ENCODE measurements at regions not wholly inside any gene's neighbourhood (a gene's known extent, or its start where the extent isn't known, plus 50 kb on each side); places are given as distances from the start of the nearest gene placed in this dataset.

DNA sequence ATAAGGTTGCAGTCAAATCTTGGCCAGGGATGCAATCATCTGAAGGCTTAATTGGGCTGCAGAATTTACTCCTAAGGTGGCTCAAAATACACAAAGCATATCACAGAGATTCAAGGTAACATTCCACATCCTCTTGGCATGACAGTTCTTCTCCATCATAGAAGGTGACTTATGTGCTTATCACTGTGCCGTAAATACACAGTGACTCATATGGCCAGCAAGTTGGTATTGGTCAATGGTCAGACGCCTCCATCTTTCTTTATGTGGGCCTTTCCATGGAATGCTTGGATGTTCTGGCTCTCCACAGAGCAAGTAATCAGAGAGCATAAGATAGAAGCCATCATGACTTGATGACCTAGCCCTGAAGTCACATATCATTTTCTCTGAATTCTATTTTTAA lies 168.8 kb upstream of the ST8SIA2 start:
- TF ChIP-seq, protein P1, sequence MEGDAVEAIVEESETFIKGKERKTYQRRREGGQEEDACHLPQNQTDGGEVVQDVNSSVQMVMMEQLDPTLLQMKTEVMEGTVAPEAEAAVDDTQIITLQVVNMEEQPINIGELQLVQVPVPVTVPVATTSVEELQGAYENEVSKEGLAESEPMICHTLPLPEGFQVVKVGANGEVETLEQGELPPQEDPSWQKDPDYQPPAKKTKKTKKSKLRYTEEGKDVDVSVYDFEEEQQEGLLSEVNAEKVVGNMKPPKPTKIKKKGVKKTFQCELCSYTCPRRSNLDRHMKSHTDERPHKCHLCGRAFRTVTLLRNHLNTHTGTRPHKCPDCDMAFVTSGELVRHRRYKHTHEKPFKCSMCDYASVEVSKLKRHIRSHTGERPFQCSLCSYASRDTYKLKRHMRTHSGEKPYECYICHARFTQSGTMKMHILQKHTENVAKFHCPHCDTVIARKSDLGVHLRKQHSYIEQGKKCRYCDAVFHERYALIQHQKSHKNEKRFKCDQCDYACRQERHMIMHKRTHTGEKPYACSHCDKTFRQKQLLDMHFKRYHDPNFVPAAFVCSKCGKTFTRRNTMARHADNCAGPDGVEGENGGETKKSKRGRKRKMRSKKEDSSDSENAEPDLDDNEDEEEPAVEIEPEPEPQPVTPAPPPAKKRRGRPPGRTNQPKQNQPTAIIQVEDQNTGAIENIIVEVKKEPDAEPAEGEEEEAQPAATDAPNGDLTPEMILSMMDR (IDR thresholded peaks at IDR 0.05) = no peak
- intact Hi-C loops (cut with DNase I) = loop anchor here in 1 of 2 donors (10.0 kb wide), 1 partner anchor 120 kb away; no protein-coding TSS in a partner anchor
- ATAC-seq = no peak

DNA sequence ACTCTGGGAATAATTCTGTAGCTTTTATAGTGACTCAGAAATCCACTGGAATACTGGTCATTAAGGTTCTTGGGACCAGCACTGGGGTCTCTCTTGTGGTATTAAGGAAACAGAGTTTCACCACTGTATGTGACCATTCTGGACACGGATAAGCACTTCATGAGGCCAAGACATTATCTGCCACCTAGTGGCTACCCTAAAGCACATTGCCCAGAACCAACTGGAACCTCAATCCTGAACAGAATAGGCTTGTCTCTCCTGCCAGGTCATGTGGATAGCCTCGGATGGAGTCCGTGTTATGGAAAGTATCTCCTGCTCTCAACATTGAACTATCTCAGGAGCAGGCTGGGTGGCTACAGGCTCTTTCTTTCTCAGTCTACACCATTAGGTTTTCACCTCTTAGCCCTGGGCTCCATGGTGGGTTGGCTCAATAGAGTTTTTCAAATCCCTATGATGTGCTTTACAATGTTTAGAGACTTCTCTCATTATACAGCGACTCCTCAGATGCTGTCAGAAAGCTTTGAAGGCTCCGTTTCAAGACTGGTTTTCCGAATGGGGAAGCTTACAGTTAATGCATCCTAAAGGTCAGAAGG lies 167.6 kb upstream of the ST8SIA2 start:
- DNase-seq = peak in 1 of 4 donors; percentile 28
- ATAC-seq = peak; percentile 74

More for the DNA sequence above, 168.8 kb upstream of the ST8SIA2 start:
- no peaks in the 10 kb centered on the region for H3K27me3 ChIP-seq
- no peak overlapping the region for H3K4me3 ChIP-seq
- H3K27ac ChIP-seq = no peak overlapping the region
- peaks cover 0 to 13% of the 10 kb centered on the region in 2 donors for H3K9me3 ChIP-seq
- H3K4me1 ChIP-seq = no peaks in the 10 kb centered on the region
- DNase-seq = no peak
- no peaks in the 10 kb centered on the region for H3K36me3 ChIP-seq

DNA sequence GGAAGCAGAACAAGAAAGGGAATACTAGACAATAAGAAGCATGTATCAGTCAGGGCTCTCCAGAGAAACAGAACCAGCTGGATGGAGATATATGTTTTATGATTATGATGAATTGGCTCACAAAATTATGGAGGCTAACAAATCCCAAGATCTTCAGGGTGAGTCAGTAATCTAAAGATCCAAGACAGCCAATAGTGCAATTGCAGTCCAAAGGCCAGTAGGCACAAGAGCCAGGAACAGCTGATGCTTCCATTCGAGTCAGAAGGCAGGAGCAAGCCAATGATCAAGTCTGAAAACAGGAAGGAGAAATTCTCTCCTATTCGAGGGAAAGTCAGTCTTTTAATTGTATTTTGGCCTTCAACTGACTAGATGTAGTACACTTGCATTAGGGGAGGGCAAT lies 164.9 kb upstream of the ST8SIA2 start:
- no peaks in the 10 kb centered on the region for H3K27me3 ChIP-seq
- TF ChIP-seq, protein P1 (IDR thresholded peaks at IDR 0.05) = no peak
- H3K4me3 ChIP-seq = no peak overlapping the region
- no peaks in the 10 kb centered on the region for H3K4me1 ChIP-seq
- H3K36me3 ChIP-seq = no peaks in the 10 kb centered on the region
- ATAC-seq (no peak), DNase-seq (no peak)
- H3K27ac ChIP-seq = no peak overlapping the region
- H3K9me3 ChIP-seq = peaks cover 0 to 8% of the 10 kb centered on the region in 2 donors
- intact Hi-C loops (cut with DNase I) = loop anchor here in 1 of 2 donors (10.0 kb wide), 1 partner anchor 124 kb away; no protein-coding TSS in a partner anchor

More for the DNA sequence above, 167.6 kb upstream of the ST8SIA2 start:
- intact Hi-C loops (cut with DNase I) = loop anchor here in 1 of 2 donors (10.0 kb wide), 1 partner anchor 121 kb away; no protein-coding TSS in a partner anchor
- TF ChIP-seq, protein P1 (IDR thresholded peaks at IDR 0.05) = peak; percentile 28 to 30
- Histone ChIP-seq H3K4me3 (no peak overlapping the region), H3K36me3 (no peaks in the 10 kb centered on the region), H3K27me3 (no peaks in the 10 kb centered on the region), H3K4me1 (no peaks in the 10 kb centered on the region), H3K9me3 (peaks cover 0 to 13% of the 10 kb centered on the region in 2 donors), H3K27ac (no peak overlapping the region)

DNA sequence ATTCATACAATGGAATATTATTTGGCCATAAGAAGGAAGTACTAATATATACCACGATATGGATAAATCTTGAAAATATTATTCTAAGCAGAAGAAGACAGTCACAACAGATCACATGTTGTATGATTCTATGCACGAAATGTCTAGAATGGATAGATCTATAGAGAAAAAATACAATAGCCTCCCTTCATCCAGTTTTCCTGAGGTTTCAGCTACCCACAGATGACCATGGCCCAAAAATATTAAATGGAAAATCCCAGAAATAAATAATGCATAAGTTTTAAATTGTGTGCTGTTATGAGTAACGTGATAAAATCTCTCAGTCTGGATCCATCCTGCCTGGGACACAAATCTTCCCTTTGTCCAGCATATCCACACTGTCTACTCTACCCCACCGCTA lies 162.2 kb upstream of the ST8SIA2 start:
- DNase-seq (no peak), ATAC-seq (no peak)
- Histone ChIP-seq H3K4me1 (no peaks in the 10 kb centered on the region), H3K9me3 (peaks cover 0 to 10% of the 10 kb centered on the region in 2 donors), H3K4me3 (no peak overlapping the region), H3K27ac (no peak overlapping the region), H3K27me3 (no peaks in the 10 kb centered on the region), H3K36me3 (no peaks in the 10 kb centered on the region)
- intact Hi-C loops (cut with DNase I) = no loop called here
- TF ChIP-seq, protein P1 (IDR thresholded peaks at IDR 0.05) = no peak

DNA sequence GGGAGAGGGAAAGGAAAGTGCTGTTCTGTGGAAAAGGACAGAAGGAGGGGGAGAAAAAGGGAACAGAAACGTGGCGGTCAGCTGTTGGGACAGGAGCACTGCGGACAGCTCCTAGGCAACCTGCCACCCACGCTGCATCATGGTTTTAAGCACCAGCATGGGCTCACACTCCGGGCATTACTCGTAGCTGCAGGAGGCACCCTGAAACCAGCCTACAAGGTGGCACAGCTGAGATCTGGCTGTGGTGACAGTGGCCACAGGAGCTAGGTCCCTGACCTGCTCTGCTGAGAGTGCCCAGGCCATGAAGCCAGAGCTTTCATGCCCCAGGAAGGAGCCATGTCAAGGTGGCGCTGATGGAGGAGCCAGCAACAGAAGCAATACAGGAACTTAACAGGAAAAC lies 161.4 kb upstream of the ST8SIA2 start:
- intact Hi-C loops (cut with DNase I) = no loop called here
- Histone ChIP-seq H3K4me1 (no peaks in the 10 kb centered on the region), H3K36me3 (no peaks in the 10 kb centered on the region), H3K27ac (no peak overlapping the region), H3K27me3 (no peaks in the 10 kb centered on the region), H3K4me3 (no peak overlapping the region), H3K9me3 (peaks cover 0 to 10% of the 10 kb centered on the region in 2 donors)
- ATAC-seq (no peak), DNase-seq (no peak)
- TF ChIP-seq, protein P1 (IDR thresholded peaks at IDR 0.05) = no peak

Data from left lung (tissue), 4 donors.